ENCODE measurements at regions not wholly inside any gene's neighbourhood (a gene's known extent, or its start where the extent isn't known, plus 50 kb on each side); places are given as distances from the start of the nearest gene placed in this dataset.
"Not testable (repeated sequence)": the region's sequence is repeated elsewhere in the genome, so short reads cannot be mapped to it uniquely, and the experiment has no call there.

- DNase-seq (ENCODE audit: low read depth, low spot score), result no peak
- peaks cover 8% of the 10 kb centered on the region for H3K36me3 Mint-ChIP-seq (ENCODE audit: low read depth)
- no peak overlapping the region for H3K4me3 Mint-ChIP-seq
- TF ChIP-seq CTCF (conservative IDR thresholded peaks at IDR 0.05), result no peak
- H3K4me1 Mint-ChIP-seq, result peaks cover 19% of the 10 kb centered on the region
- H3K27me3 Mint-ChIP-seq (ENCODE audit: low read depth), result no peaks in the 10 kb centered on the region
- H3K27ac Mint-ChIP-seq (ENCODE audit: unreplicated experiment), result no peak overlapping the region
- peaks cover 8% of the 10 kb centered on the region for H3K9me3 Mint-ChIP-seq
These were observed 257.9 kb upstream of the RBMS3 start for GRCh38 chr3:29022976-29023375.

GRCh38 chr3:29026286-29026685 lies 254.6 kb upstream of the RBMS3 start:
- no peak overlapping the region for H3K27ac Mint-ChIP-seq (ENCODE audit: unreplicated experiment)
- H3K4me3 Mint-ChIP-seq, result no peak overlapping the region
- H3K9me3 Mint-ChIP-seq, result peaks cover 4% of the 10 kb centered on the region
- no peak for DNase-seq (ENCODE audit: low read depth, low spot score)
- H3K36me3 Mint-ChIP-seq (ENCODE audit: low read depth), result peaks cover 8% of the 10 kb centered on the region
- TF ChIP-seq CTCF (conservative IDR thresholded peaks at IDR 0.05), result no peak
- peaks cover 9% of the 10 kb centered on the region for H3K4me1 Mint-ChIP-seq
- no peaks in the 10 kb centered on the region for H3K27me3 Mint-ChIP-seq (ENCODE audit: low read depth)

GRCh38 chr3:29026959-29027358 lies 253.9 kb upstream of the RBMS3 start:
- Mint-ChIP-seq H3K36me3 (ENCODE audit: low read depth) (peaks cover 8% of the 10 kb centered on the region), H3K27me3 (ENCODE audit: low read depth) (no peaks in the 10 kb centered on the region), H3K9me3 (peaks cover 4% of the 10 kb centered on the region), H3K27ac (ENCODE audit: unreplicated experiment) (no peak overlapping the region), H3K4me1 (peaks cover 9% of the 10 kb centered on the region), H3K4me3 (no peak overlapping the region)
- no peak for DNase-seq (ENCODE audit: low read depth, low spot score)
- TF ChIP-seq CTCF (conservative IDR thresholded peaks at IDR 0.05), result no peak

GRCh38 chr3:29031175-29031574 lies 249.7 kb upstream of the RBMS3 start:
- H3K27me3 Mint-ChIP-seq (ENCODE audit: low read depth); H3K27ac Mint-ChIP-seq (ENCODE audit: unreplicated experiment); H3K9me3 Mint-ChIP-seq; H3K36me3 Mint-ChIP-seq (ENCODE audit: low read depth); H3K4me1 Mint-ChIP-seq; DNase-seq (ENCODE audit: low read depth, low spot score); H3K4me3 Mint-ChIP-seq: not testable (repeated sequence)

- H3K4me3 Mint-ChIP-seq, result no peak overlapping the region
- TF ChIP-seq CTCF (conservative IDR thresholded peaks at IDR 0.05), result no peak
- peaks cover 2% of the 10 kb centered on the region for H3K9me3 Mint-ChIP-seq
- peaks cover 4% of the 10 kb centered on the region for H3K4me1 Mint-ChIP-seq
- H3K27ac Mint-ChIP-seq (ENCODE audit: unreplicated experiment), result no peak overlapping the region
- no peak for DNase-seq (ENCODE audit: low read depth, low spot score)
- H3K27me3 Mint-ChIP-seq (ENCODE audit: low read depth), result no peaks in the 10 kb centered on the region
- no peaks in the 10 kb centered on the region for H3K36me3 Mint-ChIP-seq (ENCODE audit: low read depth)
These were observed 247.4 kb upstream of the RBMS3 start for GRCh38 chr3:29033511-29033910.

- Mint-ChIP-seq H3K27me3 (ENCODE audit: low read depth) (no peaks in the 10 kb centered on the region), H3K27ac (ENCODE audit: unreplicated experiment) (no peak overlapping the region), H3K9me3 (peaks cover 9% of the 10 kb centered on the region)
These were observed 230.7 kb upstream of the RBMS3 start for GRCh38 chr3:29050155-29050554.

More at GRCh38 chr3:29050155-29050554, 230.7 kb upstream of the RBMS3 start:
- Mint-ChIP-seq H3K36me3 (ENCODE audit: low read depth) (peaks cover 15% of the 10 kb centered on the region), H3K4me3 (no peak overlapping the region), H3K4me1 (no peaks in the 10 kb centered on the region)
- no peak for TF ChIP-seq CTCF (conservative IDR thresholded peaks at IDR 0.05)
- DNase-seq (ENCODE audit: low read depth, low spot score), result no peak
